Spleen (tissue), 11 donors: ENCODE measurements at regions not wholly inside any gene's neighbourhood (a gene's known extent, or its start where the extent isn't known, plus 50 kb on each side); places are given as distances from the start of the nearest gene placed in this dataset.
"Not testable (repeated sequence)": the region's sequence is repeated elsewhere in the genome, so short reads cannot be mapped to it uniquely, and the experiment has no call there.

Experiments
- DNase-seq: peaks from one replicate; pipeline ENCODE4 v3.0.0-alpha.2; 2020
- H3K27ac ChIP-seq, 8 donors: fragments of 200-600 bp; sonication (generic) in 7 of 8; 1 replicate in 4 of 8; 2 replicates in 4 of 8; pipeline versions ENCODE4 v1.5.0 to v1.8.0; 2016 to 2021; ENCODE audit warnings: inconsistent platforms in 4 of 8, mild to moderate bottlenecking in 4 of 8, moderate library complexity in 1 of 8
- H3K27me3 ChIP-seq, 7 donors: fragments of 200-600 bp; sonication (generic) in 6 of 7; replicated peaks in 1 of 7; 1 replicate in 4 of 7; 2 replicates in 3 of 7; pipeline versions ENCODE4 v1.5.0 to v1.8.0; 2016 to 2021; ENCODE audit warnings: inconsistent platforms in 3 of 7, mild to moderate bottlenecking in 1 of 7
- H3K36me3 ChIP-seq, 6 donors: fragments of 200-600 bp; sonication (generic) in 5 of 6; 1 replicate in 4 of 6; 2 replicates in 2 of 6; pipeline versions ENCODE4 v1.5.0 to v1.8.0; 2016 to 2021; ENCODE audit warnings: inconsistent platforms in 2 of 6
- H3K4me1 ChIP-seq, 6 donors: fragments of 200-600 bp; sonication (generic) in 5 of 6; 1 replicate in 3 of 6; 2 replicates in 3 of 6; pipeline versions ENCODE4 v1.5.0 to v1.8.0; 2016 to 2021; ENCODE audit warnings: inconsistent platforms in 3 of 6
- H3K4me3 ChIP-seq, 8 donors: fragments of 200-600 bp; sonication (generic) in 7 of 8; 1 replicate in 4 of 8; 2 replicates in 4 of 8; pipeline versions ENCODE4 v1.5.0 to v1.8.0; 2016 to 2021; ENCODE audit warnings: inconsistent platforms in 4 of 8, mild to moderate bottlenecking in 4 of 8, moderate library complexity in 2 of 8
- H3K9me3 ChIP-seq, 8 donors: fragments of 200-600 bp; sonication (generic) in 7 of 8; 1 replicate in 4 of 8; 2 replicates in 4 of 8; pipeline versions ENCODE4 v1.5.0 to v1.8.0; 2016 to 2021; ENCODE audit warnings: inconsistent platforms in 4 of 8
- POLR2A ChIP-seq, 3 donors: fragments of 450-650 bp; IDR thresholded peaks; one replicate each; pipeline ENCODE4 v1.5.1; 2017; ENCODE audit warnings: antibody characterized with exemption in 3 of 3, mild to moderate bottlenecking in 1 of 3
- POLR2AphosphoS5 ChIP-seq, 3 donors: sonication (generic); formaldehyde crosslinking; IDR thresholded peaks; one replicate each; pipeline ENCODE4 v1.5.1; 2017; ENCODE audit warnings: antibody characterized with exemption in 3 of 3
- WGBS, 5 donors: extraction: QIAGEN DNeasy Blood & Tissue Kit in 3 of 5; methylation state at CpG; one replicate each; pipeline versions ENCODE4 v1.1.5 to v1.1.7; 2013 to 2018; 5-methylcytosine and 5-hydroxymethylcytosine counted together
- intact Hi-C: fragments of 100-400 bp; cut with DNase I; formaldehyde crosslinking; loops from one replicate; pipeline ENCODE4 v1.15.0; 2023; ENCODE audit warnings: low total_unique reads
- TF ChIP-seq, protein P1 (sequence below), 11 experiments: fragments of 200-600 bp in 7 of 11; fragments of 450-650 bp in 4 of 11; sonication (generic) in 4 of 11; IDR thresholded peaks in 8 of 11; conservative IDR thresholded peaks in 3 of 11; 1 replicate in 7 of 11; 2 replicates in 4 of 11; pipeline versions ENCODE4 v1.4.0 to v1.8.0; 2016 to 2021; ENCODE audit warnings: antibody characterized with exemption in 11 of 11, inconsistent platforms in 4 of 11, mild to moderate bottlenecking in 1 of 11
- donor health status: healthy with polysubstance abuse.
- donor health status: DM: no; HTN: no; CAD: no; lungs with moderate emphysema.
- donor health status: DM: no; HTN: no; CAD: no.
- donor health status: Bipolar disorder and iron deficiency.
- donor health status: healthy.
- donor health status: DM: no; HTN: no; CAD: no.
- donor health status: DM: yes; HTN: yes; CAD: no.

DNA sequence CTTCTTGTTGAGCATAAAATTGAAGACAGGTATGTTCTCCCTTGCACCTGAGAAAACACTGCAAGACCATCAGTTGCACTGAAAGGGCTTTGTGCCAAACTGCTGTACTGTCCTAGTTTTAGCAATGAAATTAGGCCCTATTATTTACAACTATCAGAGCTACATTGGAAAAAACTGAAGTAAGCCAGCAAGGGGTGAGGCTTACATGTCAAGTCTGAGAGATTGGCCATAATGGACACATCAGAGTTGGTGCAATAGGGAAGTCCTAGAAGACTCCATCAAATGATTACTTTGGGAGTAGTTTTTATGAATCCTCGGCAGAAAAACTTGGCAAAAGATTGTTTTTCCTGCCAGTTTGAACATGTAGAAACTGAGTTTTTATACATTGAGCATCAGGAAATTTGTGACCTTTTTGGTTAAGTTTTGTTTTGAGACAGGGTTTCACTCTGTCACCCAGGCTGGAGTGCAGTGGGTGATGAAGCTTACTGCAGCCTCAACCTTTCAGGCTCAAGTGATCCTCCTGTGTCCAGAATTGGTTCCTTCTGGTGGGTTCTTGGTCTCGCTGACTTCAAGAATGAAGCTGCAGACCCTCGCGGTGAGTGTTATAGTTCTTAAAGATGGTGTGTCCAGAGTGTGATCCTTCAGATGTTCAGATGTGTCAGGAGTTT is 160.1 kb upstream of the BANK1 start:
- H3K36me3 ChIP-seq: no peaks in the 10 kb centered on the region
- peaks cover 0 to 11% (median 7%) of the 10 kb centered on the region in 8 donors for H3K9me3 ChIP-seq
- H3K27ac ChIP-seq: no peak overlapping the region
- DNase-seq: no peak
- TF ChIP-seq POLR2A (IDR thresholded peaks at IDR 0.05): no peak
- TF ChIP-seq, protein P1, sequence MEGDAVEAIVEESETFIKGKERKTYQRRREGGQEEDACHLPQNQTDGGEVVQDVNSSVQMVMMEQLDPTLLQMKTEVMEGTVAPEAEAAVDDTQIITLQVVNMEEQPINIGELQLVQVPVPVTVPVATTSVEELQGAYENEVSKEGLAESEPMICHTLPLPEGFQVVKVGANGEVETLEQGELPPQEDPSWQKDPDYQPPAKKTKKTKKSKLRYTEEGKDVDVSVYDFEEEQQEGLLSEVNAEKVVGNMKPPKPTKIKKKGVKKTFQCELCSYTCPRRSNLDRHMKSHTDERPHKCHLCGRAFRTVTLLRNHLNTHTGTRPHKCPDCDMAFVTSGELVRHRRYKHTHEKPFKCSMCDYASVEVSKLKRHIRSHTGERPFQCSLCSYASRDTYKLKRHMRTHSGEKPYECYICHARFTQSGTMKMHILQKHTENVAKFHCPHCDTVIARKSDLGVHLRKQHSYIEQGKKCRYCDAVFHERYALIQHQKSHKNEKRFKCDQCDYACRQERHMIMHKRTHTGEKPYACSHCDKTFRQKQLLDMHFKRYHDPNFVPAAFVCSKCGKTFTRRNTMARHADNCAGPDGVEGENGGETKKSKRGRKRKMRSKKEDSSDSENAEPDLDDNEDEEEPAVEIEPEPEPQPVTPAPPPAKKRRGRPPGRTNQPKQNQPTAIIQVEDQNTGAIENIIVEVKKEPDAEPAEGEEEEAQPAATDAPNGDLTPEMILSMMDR (IDR thresholded peaks at IDR 0.05 in 8 of 11, conservative IDR thresholded peaks at IDR 0.05 in 3 of 11): no peak
- no peaks in the 10 kb centered on the region for H3K27me3 ChIP-seq
- no peak overlapping the region for H3K4me3 ChIP-seq
- no peaks in the 10 kb centered on the region for H3K4me1 ChIP-seq
- 69 to 95% (median 94%) methylated on average over 4 of the region's 4 CpGs for WGBS, 5 donors
- intact Hi-C loops: no loop called here

DNA sequence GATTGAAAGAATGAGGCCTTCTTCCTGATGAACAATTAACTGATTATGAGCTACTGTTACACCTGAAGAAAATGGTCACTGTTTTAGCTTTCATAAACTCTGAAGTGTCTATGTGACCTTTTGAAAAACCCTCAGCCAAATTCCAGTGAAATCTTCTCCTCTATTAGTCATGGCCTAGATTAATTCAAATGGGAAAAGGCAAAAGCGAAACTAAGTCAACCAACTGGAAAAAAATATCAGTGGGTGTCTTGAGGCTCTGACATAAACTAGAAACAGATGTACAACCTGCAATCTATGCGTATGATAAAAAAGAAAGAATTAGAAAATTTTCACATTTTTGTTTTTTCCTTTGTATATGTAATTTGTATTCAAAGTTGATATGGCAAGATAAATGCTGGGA is 169.4 kb upstream of the BANK1 start:
- WGBS, 5 donors: 69 to 88% (median 85%) methylated on average over 2 of the region's 2 CpGs
- H3K27me3 ChIP-seq: no peaks in the 10 kb centered on the region
- intact Hi-C loops: no loop called here
- DNase-seq: no peak
- H3K36me3 ChIP-seq: no peaks in the 10 kb centered on the region
- H3K9me3 ChIP-seq: no peaks in the 10 kb centered on the region
- H3K4me1 ChIP-seq: no peaks in the 10 kb centered on the region
- TF ChIP-seq POLR2AphosphoS5 (IDR thresholded peaks at IDR 0.05) (no peak), POLR2A (IDR thresholded peaks at IDR 0.05) (no peak)
- TF ChIP-seq, protein P1 (IDR thresholded peaks at IDR 0.05 in 8 of 11, conservative IDR thresholded peaks at IDR 0.05 in 3 of 11): no peak
- no peak overlapping the region for H3K4me3 ChIP-seq
- H3K27ac ChIP-seq: no peak overlapping the region

DNA sequence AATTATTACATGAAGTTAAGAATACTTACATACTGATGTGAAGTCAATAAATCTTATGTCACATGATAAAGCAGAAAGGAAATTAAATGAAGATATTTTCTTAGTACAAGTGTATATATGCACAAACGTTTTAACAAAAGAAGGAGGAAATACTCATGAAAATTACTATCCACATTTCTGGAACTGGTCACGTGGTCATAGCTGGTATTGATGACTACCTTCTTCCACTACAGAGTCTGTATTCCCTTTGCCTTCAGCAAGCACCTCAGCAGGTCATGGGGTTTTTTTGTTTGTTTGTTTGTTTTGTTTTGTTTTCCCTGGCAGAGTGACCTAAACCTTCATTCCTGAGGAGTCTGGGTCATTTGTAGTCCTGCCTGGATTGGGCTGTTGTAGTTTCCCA is 174.9 kb upstream of the BANK1 start:
- 57 to 75% (median 69%) methylated on average over 2 of the region's 2 CpGs for WGBS, 5 donors
- TF ChIP-seq, protein P1 (IDR thresholded peaks at IDR 0.05 in 8 of 11, conservative IDR thresholded peaks at IDR 0.05 in 3 of 11): no peak
- TF ChIP-seq POLR2AphosphoS5 (IDR thresholded peaks at IDR 0.05) (no peak), POLR2A (IDR thresholded peaks at IDR 0.05) (no peak)
- Histone ChIP-seq H3K36me3 (no peaks in the 10 kb centered on the region), H3K27ac (no peak overlapping the region), H3K9me3 (no peaks in the 10 kb centered on the region), H3K4me3 (no peak overlapping the region), H3K27me3 (no peaks in the 10 kb centered on the region), H3K4me1 (no peaks in the 10 kb centered on the region)
- DNase-seq: no peak
- intact Hi-C loops: no loop called here

DNA sequence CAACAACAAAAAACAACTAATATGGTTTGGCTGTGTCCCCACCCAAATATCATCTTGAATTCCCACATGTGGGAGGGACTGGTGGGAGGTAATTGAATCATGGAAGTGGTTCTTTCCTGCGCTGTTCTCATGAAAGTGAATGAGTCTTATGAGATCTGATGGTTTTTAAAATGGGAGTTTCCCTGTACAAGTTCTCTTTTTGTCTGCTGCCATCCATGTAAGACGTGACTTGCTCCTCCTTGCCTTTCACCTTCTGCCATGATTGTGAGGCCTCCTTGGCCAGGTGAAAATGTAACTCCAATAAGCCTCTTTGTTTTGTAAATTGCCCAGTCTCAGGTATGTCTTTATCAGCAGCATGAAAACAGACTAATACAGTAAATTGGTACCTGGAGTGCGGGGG is 183.5 kb upstream of the BANK1 start:
- not testable (repeated sequence) for H3K27me3 ChIP-seq, H3K27ac ChIP-seq, H3K4me1 ChIP-seq, DNase-seq, H3K36me3 ChIP-seq, H3K4me3 ChIP-seq
- intact Hi-C loops: loop anchor here (10.0 kb wide), 1 partner anchor 432 kb away; no protein-coding TSS in a partner anchor
- H3K9me3 ChIP-seq: peaks cover 0 to 19% (median 6%) of the 10 kb centered on the region in 8 donors
- 81 to 97% (median 92%) methylated on average over 3 of the region's 3 CpGs for WGBS, 5 donors
